ENCODE measurements at regions not wholly inside any gene's neighbourhood (a gene's known extent, or its start where the extent isn't known, plus 50 kb on each side); places are given as distances from the start of the nearest gene placed in this dataset.

GRCh38 chr2:217049956-217050355 lies 190.1 kb upstream of the TNP1 start:
- TF ChIP-seq, protein P1, sequence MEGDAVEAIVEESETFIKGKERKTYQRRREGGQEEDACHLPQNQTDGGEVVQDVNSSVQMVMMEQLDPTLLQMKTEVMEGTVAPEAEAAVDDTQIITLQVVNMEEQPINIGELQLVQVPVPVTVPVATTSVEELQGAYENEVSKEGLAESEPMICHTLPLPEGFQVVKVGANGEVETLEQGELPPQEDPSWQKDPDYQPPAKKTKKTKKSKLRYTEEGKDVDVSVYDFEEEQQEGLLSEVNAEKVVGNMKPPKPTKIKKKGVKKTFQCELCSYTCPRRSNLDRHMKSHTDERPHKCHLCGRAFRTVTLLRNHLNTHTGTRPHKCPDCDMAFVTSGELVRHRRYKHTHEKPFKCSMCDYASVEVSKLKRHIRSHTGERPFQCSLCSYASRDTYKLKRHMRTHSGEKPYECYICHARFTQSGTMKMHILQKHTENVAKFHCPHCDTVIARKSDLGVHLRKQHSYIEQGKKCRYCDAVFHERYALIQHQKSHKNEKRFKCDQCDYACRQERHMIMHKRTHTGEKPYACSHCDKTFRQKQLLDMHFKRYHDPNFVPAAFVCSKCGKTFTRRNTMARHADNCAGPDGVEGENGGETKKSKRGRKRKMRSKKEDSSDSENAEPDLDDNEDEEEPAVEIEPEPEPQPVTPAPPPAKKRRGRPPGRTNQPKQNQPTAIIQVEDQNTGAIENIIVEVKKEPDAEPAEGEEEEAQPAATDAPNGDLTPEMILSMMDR (conservative IDR thresholded peaks at IDR 0.05), result no peak
- TF ChIP-seq EZH2 (IDR thresholded peaks at IDR 0.05; ENCODE audit: low read depth), result no peak

Measured in PC-9 (cell line).